Fibroblast of mammary gland (primary cell): ENCODE measurements at regions not wholly inside any gene's neighbourhood (a gene's known extent, or its start where the extent isn't known, plus 50 kb on each side); places are given as distances from the start of the nearest gene placed in this dataset.

Experiments
- DNase-seq: peaks from one replicate; pipeline ENCODE4 v3.0.0-alpha.2; 2010; ENCODE audit warnings: low read depth
- H3K4me3 ChIP-seq: 2 replicates; pipeline ENCODE4 v1.5.1; 2011; ENCODE audit warnings: low read depth, mild to moderate bottlenecking, low read length, moderate library complexity; ENCODE audit not compliant: control insufficient read depth
- CTCF ChIP-seq: conservative IDR thresholded peaks from 2 replicates; pipeline ENCODE4 v1.5.1; 2011; ENCODE audit warnings: low read depth, low read length, inconsistent platforms; ENCODE audit not compliant: control insufficient read depth, insufficient read depth

- H3K4me3 ChIP-seq: no peak overlapping the region
- no peak for TF ChIP-seq CTCF
- DNase-seq: no peak
Measured at GRCh38 chr14:76583805-76584204, 177.5 kb upstream of the VASH1 start.

DNA sequence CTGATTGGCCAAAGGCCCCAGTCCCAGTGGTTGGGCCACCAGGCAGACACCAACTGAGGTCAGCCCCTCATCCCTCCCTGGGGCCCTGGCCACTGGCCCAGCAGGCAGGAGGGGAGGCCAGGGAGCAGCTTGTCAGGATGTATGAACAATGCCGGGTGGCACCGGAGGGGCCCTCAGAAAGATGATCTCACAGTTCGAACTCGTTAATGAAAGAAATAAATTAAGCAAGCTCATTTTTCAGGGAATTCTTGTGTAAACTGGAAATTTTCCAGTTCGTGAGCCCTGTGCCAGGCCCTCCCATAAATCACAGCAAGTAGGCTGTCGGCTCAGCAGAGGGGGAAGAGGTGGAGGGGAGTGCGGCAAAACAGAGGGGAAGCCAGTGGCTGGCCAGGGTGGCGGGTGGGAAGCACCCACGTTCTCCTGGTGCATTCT is 177.0 kb upstream of the VASH1 start:
- H3K4me3 ChIP-seq: no peak overlapping the region
- DNase-seq: no peak
- no peak for TF ChIP-seq CTCF

- no peak for TF ChIP-seq CTCF
- H3K4me3 ChIP-seq: no peak overlapping the region
- no peak for DNase-seq
Measured at GRCh38 chr14:76585616-76586015, 175.7 kb upstream of the VASH1 start.

- no peak for DNase-seq
- no peak overlapping the region for H3K4me3 ChIP-seq
- TF ChIP-seq CTCF: no peak
Measured at GRCh38 chr14:76589246-76589645, 172.0 kb upstream of the VASH1 start.

DNA sequence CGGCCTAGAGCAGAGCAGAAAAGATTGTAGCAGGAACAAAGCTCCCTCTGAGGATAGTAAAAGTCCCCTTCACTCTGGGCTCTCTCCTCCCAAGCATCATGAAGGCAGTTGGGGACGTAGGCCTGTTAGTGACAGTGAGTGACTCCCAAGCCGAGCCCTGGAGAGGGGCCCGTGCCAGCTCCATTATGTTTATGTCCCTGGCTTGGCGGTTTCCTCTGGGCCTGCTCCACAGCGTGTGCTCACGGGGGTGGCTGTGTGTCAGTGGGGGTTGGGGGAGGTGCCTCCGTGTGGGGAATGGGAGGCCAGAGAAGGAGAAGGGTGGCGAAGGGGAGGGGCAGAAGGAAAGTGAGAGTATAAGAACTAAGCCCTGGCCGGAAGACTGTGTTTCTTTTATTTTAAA is 170.0 kb upstream of the VASH1 start:
- no peak for TF ChIP-seq CTCF
- no peak for DNase-seq
- H3K4me3 ChIP-seq: no peak overlapping the region

GRCh38 chr14:76595266-76595665 is 166.0 kb upstream of the VASH1 start:
- no peak for TF ChIP-seq CTCF
- DNase-seq: peak; percentile 2

DNA sequence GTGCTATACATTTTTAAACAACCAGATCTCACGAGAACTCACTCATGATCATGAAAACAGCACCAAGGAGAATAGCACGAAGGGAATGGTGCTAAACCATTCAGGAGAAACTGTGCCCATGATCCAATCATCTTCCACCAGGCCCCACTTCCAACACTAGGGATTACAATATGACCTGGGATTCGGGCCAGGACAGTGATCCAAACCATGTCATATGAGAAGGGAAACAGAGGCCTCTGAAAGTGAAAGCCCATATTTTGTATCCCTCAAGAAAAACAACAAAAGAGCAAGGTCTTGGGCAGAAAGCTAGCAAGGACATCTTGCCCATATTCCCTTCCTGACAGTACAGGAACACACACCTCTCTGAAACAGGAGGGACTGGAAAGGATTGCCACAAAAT is 163.9 kb upstream of the VASH1 start:
- no peak for DNase-seq
- TF ChIP-seq CTCF: no peak
- H3K4me3 ChIP-seq: no peak overlapping the region

More at GRCh38 chr14:76595266-76595665, 166.0 kb upstream of the VASH1 start:
- H3K4me3 ChIP-seq: no peak overlapping the region
